ENCODE measurements at regions not wholly inside any gene's neighbourhood (a gene's known extent, or its start where the extent isn't known, plus 50 kb on each side); places are given as distances from the start of the nearest gene placed in this dataset.
A peak's percentile ranks its signal among the peaks of the same experiment; 100 is the strongest.
"Not testable (repeated sequence)": the region's sequence is repeated elsewhere in the genome, so short reads cannot be mapped to it uniquely, and the experiment has no call there.

DNA sequence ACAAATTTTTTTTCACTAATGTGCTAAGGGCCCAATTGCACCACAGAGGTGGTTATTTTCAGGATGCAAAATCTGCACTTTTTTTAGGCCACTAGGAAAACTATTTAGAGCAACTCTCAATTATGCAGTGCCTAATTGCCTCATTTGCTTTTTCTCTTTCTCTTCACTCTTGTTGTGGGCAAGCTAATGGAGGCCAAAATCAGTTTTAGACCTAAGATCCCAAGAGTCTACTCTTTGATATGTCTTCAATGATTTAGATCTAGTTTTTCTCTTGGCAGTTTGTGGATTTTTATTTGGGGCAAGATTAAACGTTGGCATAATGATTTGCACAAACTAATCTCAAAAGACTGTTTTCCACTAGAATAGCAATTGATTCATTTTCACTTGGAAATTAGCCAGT lies 1996.9 kb downstream of the LRRC4C start:
- no peak for DNase-seq

DNA sequence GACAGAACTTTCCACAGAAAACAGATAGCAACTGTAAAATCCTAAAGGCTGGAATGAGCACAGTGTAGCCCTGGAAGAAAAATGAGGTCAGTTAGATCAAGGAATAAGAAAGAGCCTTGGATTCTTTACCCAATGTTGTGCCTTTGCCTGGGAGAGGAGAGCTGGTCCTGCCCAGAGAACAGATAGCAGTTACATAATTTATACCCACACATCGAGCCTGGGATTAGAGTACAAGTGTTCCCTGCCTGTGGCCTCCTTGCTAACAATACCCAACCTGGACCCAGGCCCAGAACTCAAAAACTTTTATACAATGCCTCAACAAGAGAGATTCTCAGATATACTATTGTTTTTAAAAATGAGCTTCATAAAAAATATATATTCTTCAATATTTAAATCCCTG lies 1998.4 kb downstream of the LRRC4C start:
- no peak for DNase-seq

DNA sequence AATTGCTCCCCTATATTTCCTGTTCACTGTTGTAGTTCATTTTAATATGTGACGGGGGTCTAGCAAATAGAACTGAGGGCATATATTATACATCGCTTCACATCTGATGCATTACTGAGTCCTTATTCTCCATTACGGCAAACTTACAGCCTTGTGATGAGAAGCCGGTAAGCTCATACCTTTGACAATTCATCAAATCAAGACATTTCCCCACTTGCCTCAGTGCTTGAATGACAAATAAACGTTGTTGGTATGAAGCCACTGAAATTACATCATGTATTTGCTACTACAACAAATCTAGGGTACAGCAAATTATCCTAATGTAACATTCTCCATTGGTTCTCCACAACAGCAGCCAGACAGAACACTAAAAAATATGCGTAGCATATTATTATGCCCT lies 1999.8 kb downstream of the LRRC4C start:
- no peak for DNase-seq

DNA sequence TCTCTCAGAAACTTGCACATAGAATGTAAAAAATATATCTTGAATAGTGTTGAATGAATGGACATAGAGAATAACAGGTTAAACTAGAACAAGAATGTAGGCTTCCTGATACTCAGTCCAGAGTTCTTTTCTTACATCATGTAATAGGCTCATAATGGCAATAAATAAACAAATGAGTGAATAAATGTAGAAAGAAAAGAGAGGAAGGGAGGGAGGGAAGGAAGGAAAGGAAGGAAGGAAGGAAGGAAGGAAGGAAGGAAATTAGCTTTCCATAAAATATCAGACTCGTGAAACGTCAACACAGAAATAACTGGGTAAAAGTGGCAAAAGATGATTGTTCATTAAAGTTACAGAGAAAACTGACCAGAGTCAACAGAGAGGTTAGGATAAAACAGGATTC lies 2001.0 kb downstream of the LRRC4C start:
- DNase-seq: no peak

DNA sequence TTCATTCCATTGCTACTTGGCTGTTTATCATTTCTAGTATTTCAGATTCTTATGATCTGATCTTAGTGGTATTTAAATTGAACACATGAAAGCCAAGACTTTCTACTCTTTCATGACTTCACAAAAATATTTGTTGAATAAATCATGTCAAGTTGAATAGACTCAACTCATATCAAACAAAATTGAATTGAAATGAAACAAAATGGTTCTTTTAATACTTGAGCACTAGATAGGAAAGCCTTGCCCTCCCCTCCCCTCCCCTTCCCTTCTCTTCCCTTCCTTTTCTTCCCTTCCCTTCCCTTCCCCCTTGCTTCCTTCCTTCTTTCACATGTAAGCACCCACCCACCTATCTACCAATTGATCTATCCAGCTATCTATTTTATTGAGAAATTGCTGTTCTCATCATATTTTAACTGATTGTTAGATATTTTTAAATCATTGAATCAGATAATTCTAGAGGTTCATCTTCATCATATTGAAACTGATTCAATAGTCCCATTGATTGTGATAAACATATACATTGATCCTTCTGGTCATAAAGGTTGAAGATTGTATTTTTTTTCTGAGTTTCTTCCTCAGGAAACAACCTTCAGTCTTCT lies 2015.9 kb downstream of the LRRC4C start:
- no peak for DNase-seq

DNA sequence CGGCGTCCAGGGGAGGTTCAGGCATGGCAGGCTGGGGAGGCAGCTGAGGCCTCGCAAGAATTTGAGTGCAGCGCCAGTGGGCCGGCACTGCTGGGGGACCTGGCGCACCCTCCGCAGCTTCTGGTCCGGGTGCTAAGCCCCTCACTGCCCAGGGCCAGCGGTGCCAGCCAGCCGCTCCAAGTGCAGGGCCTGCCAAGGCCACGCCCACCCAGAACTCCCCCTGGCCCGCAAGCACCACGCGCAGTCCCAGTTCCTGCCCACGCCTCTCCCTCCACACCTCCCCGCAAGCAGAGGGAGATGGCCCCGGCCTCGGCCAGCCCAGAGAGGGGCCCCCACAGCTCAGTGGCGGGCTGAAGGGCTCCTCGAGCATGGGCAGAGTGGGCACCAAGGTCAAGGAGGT lies 2017.3 kb downstream of the LRRC4C start:
- no peak for DNase-seq

DNA sequence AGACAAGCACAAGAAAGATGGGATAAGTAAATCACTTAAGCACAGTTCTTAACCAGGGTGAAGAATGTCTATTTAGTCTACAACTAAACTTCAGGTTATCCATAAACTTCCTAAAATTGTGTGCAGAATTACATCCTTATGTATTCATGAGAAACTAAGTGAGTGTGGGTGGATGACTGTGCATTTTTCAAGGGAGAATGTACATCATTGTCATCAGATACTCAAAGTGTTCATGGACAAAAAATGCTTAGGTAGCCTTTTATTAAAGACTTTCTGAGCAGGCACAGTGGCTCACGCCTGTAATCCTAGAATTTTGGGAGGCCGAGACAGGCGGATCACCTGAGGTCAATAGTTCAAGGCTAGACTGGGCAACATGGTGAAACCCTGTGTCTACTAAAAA lies 2023.8 kb downstream of the LRRC4C start:
- DNase-seq: no peak

DNA sequence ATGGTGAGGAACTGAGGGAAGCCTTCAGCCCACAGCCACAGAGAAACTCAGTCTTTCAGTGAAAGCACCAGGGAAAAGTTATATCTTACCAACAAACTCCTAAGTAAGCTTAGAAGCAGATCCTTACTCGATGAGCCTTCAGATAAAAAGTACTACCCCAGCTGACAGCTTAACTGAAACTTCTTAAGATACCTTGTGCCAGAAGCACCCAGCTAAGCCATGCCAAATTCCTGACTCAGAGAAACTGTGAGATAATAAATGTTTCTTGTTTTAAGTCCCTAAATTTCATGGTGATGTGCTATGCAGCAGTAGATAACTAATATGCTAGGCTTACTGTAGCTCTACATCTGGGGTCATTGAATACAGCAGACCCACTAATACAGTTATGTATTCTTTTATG lies 2025.0 kb downstream of the LRRC4C start:
- no peak for DNase-seq

DNA sequence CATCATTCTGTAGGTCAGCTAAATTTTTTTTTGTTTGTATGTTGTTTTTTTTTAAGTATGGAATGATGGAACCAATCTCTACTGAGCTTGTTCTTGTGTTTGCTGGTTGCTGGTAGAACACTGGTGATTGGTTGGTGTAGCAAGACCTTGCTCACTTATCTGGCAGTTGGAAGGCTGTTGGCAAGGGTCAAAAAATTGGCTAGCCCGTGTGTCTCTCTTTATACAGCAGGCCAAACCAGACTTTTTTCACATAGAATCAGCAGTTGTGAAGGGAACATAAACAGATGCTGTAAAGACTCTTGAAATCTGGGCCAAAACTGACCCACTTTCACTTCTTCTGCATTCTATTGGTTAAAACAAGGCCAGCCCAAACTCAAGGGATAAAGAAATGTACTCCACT lies 2026.5 kb downstream of the LRRC4C start:
- no peak for DNase-seq

DNA sequence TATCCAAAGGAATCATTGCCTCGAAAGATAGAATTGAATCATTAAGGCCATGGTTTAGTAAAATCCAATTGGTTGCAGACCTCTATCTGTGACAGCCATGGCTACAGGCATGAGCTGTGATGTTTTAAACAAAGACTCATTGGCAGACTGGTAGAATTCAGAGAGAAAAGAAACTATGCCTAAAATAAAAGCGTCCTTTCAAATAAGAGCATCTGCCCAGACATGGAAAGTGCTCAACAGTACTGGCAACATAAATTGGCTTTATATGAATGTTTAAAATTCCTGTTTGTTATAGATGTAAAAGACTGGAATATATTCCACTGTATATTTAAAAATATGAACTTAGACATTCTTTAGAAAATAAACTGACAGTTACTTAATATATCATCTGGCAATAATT lies 2034.2 kb downstream of the LRRC4C start:
- DNase-seq: no peak

DNA sequence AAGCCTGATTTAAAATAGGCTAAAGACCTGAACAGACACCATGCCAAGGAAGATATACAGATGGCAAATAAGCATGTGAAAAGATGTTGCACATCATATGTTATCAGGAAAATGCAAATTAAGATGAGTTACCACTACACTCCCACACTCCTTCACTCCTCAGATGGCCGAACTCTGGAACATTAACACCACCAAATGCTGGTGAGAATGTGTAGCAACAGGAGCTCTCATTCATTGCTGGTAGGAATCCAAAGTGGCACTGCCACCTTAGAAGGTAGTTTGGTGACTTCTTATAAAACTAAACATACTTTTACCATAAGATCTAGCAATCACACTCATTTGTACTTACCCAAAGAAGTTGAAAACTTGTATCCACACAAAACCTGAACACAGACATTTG lies 2047.3 kb downstream of the LRRC4C start:
- no peak for DNase-seq

DNA sequence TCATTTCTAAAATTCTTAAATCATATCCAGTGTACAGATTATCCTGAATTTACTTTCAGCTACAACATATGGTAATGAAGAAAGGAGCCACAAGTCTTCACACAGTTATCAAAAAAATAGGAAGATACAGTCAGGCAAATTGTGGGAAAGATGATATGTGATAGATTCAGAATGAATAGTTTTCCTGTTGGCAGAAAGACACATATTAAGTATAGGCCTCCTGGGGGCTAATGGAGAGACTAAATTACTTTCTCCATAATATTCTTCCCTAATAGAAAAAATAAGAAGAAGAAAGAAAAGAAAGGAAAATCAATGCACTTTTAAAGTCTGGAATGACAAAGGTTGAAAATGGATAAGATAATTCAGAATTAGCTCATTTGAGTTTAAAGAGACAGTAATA lies 2073.5 kb downstream of the LRRC4C start:
- DNase-seq: no peak

DNA sequence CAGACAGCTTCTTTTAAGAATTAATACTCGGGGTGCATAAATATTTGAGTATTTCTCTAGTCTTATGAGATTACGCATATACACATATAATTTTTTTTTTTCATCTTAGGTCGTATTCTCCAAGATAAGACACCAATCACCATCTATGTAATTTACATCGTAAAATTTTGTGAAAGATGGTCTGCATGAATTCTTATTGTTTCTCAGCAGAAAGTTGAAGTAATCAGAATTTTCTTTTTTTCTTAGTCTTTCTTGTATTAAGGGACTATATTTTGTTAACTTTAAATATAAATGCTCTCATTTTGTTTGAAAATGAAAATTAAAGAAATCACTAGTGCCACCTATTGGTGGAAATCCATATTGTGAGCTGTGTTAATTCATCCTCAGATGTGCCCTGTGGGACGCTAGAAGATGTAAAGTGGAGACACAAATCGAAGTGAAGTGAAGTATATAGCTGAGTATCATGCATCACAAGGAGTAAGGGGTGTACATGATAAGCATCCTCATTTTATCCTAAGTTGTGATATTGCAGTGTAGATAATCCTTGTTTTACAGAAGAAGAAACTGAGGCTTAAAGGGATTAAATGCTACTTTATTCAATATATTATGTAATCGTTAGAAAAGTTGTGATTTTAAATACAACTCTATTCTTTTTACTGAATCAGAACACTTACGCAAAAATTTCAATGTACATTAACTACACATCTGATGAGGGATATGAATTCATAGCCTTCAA lies 2084.3 kb downstream of the LRRC4C start:
- peak; percentile 3 to 75 for DNase-seq

DNA sequence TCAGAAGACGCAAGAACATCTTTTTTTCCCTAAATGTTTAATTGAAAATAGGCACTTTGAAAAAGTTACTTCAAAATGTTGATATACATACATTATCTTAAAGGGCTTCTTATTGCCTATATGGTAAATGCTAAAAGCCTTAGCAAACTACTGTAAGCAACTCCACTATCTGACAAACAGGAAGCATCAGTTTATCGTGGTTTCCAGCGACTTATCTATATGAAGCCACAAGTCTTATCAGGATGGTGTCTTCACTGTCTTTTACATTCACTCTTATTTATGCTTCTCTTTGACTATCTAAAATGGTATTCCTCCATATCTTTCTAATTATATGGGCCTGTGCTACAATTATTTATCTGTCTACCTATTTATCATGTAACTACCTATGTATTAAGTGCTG lies 2091.9 kb downstream of the LRRC4C start:
- DNase-seq: no peak

DNA sequence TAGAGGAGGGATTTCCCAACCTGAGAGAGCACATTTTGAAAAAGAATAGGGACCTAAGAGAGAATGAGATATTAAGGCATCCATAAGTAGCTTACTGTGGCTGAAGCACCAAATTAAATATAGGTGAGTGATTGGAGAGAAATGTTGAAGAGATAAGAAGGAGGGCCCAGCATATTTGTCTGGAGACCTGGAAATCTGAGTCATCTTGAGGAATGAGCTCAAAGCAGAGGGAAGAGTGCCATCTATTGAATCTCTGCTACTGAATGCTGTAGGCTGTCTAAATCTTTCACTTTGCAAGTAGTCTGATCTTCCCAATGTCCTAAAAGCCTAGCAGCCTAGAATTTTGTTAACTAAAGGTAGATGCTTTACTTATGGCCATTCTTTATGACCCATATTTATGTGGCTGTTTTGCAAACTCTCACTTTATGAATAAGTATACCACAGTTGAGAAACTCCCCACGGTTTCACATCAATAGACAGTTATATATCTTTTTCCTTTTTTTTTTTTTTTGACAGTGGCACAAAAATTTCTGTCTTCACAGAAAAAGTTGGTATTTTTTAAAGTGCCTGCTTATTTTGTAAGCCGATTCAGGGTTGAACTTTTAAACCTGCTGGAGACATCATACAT lies 2093.5 kb downstream of the LRRC4C start:
- no peak for DNase-seq

DNA sequence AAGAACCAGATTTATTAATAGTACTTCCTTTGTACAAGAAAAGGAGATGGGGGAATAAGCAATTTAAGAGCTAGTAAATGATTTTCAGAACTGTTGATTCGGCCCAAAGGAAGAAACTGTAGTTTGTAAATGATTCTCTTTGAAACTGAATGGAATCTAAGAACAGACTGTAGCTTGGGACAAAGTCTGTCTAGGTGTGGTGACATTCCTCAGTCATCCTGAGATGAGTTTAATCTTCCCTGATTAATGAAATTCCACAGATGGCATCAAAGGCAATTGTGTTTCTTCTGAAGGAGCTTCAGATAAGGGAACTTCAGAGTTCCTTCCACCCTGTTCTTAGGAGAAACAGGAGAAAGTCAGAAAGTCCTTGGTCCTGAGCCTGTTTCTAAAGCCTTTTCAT lies 2095.9 kb downstream of the LRRC4C start:
- no peak for DNase-seq

DNA sequence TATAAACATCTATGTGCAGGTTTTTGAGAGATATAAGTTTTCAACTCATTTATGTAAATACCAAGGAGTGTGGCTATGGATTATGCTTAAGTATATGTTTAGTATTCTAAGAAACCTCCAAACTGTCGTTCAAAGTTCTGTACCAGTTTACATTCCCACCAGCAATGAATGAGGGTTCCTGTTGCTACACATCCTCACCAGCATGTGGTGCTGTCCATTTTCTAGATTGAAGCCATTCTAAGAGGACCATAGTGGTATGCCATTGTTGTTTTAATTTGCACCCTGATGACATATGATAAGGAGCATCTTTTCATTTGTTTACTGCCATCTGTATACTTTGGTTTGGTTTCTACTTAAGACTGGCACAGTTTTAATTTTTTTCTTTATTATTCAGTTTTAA lies 2097.9 kb downstream of the LRRC4C start:
- no peak for DNase-seq

DNA sequence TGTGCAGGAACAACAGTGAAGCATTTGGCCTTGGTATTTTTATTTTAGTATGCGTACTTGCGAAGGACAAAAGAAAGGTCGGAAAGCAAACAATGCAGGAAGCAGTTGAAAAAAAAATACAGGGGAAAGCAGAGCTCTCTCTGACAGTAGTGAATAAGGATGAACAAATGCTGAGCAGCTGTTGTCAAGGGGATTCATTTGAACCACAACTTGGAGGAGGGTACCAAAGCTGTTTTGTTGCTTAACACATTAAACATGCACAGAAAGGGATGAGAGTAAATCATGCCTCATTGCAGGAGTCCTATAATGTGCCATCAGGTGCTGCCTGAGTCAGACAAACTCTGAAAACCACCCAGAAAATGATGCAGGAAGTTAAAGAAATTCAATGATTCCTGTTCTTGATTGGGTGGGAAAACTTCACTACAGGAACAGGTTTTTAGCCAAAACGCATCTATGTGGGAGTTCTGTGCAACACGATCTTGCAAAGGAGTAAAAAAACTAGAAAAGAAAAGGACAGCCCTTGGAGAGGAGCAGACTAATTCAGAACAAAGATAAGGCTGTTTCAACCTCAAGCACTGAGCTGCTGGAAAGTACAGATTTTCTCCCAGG lies 2113.5 kb downstream of the LRRC4C start:
- DNase-seq: no peak

DNA sequence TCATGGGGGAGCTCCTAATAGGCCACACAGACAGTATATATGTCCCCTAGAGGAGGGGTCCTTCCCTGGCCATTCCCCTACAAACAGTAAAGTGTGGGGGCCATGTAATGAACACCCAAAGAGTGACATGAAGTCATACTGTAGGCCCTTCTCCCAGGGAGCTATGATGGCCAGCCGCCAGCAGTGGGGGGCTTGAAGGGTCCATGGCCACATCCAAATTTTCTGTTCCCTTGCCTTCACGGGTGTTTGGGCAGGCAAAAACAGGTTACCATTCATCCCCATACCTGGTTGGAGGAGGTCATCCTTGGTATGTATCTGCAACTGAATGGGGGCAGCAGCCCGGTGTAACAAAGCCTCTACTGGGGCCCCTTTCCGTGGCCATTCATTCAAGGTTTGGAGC lies 2118.0 kb downstream of the LRRC4C start:
- no peak for DNase-seq

DNA sequence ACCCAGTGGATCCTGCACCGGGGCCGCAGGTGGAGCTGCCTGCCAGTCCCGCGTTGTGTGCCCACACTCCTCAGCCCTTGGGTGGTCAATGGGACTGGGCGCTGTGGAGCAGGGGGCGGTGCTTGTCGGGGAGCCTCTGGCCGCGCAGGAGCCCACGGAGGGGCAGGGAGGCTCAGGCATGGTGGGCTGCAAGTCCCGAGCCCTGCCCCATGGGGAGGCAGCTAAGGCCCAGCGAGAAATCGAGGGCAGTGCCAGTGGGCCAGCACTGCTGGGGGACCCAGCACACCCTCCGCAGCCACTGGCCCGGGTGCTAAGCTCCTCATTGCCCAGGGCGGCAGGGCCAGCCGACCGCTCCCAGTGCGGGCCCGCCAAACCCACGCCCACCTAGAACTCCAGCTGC lies 2126.4 kb downstream of the LRRC4C start:
- not testable (repeated sequence) for DNase-seq

DNA sequence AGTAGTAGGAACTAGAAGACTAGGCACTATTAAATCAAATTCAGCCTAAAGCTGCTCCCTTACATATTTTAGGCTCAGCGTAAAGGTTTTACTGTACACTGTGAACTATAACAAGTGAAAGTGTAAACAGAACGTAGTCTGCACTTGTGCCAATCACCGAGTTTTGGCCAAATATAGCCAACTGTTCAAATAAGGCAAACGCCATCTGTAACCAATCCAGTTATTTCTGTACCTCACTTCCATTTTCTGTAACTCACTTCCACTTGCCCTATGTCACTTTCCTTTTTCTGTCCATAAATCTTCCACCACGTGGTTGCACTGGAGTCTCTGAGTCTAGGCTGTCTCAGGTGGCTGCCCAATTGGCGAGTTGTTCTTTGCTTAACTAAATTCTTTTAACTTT lies 2132.2 kb downstream of the LRRC4C start:
- DNase-seq: no peak

DNA sequence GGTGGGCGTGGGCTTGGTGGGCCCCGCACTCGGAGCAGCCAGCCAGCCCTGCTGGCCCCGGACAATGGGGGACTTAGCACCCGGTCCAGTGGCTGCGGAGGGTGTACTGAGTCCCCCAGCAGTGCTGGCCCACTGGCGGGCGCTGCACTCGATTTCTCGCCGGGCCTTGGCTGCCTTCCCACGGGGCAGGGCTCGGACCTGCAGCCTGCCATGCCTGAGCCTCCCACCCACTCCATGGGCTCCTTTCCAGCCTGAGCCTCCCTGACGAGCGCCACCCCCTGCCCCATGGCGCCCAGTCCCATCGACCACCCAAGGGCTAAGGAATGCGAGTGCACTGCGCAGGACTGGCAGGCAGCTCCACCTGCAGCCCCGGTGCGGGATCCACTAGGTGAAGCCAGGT lies 2147.6 kb downstream of the LRRC4C start:
- DNase-seq: not testable (repeated sequence)

DNA sequence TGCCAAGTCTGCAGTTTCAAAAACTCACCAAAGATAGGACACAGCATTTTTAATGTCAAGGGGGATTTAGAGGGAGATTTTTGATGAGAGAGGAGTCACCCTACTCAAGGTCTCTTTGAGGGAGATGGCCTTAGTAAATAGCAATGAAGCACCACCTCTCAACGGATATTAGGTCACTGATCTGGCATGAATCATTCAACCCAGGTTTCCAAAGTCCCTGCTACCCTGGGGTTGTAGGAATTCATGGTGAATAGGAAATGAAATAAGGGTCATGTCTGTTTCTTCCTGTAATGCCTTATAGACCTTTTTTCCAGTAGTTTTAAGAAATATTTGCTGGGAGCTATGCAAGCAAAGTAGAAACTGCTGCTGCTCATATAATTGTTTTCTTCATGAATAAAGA lies 2154.9 kb downstream of the LRRC4C start:
- DNase-seq: no peak

DNA sequence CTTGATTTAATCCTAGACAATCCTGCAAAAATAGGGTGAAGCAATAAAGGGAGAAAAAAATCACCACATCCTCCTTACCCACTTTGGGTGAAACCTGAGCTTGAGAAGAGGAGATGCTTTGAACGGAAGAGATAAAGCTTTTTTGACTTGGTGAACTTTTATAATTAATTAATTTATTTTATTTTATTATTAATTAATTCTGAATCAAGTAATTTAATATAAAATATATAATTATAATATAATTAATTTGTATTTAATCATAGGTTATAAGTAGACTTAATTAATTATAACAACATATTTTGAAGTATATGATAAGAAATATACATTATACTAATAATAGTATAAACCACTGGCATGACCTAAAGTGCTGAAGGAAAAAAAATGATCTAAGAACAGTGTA lies 2164.8 kb downstream of the LRRC4C start:
- DNase-seq: no peak

All from inflammatory macrophage treated with lipopolysaccharide for 1 hour (primary cell).